ACHN (cell line): ENCODE measurements at regions not wholly inside any gene's neighbourhood (a gene's known extent, or its start where the extent isn't known, plus 50 kb on each side); places are given as distances from the start of the nearest gene placed in this dataset.

Experiments
- DNase-seq: peaks from one replicate; pipeline ENCODE4 v3.0.0-alpha.2; 2015
- in situ Hi-C: cut with HindIII; loops from 2 replicates; pipeline ENCODE4 v1.10.0; 2017; ENCODE audit warnings: low sequenced_read_pairs, low pct_ligation_motif_present, low pct_unique_long_range_greater_than_20kb

- DNase-seq = no peak
These were observed 307.8 kb downstream of the BCL11B start for GRCh38 chr14:98964171-98964570.

DNA sequence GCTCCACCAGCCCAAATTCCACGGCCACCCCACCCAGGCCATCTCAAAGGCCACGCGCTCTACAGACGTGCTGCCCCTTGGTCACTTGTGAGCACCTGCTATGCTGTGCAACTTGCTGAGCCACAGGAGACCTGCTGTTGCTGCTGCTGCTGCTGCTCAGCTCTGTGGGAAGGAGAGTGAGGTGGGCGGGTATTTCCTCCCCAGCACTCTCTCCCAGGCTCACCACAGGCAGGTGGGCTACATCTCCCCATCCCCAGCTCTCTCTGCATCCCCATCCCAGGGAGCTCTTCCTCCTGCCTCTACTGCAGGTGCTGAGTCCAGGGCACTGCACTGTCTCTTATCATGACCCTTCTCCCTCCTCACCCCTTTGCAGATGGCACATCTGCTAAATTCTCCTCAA lies 306.9 kb downstream of the BCL11B start:
- DNase-seq = no peak
- in situ Hi-C loops = no loop called here

More at GRCh38 chr14:98964171-98964570, 307.8 kb downstream of the BCL11B start:
- in situ Hi-C loops = no loop called here

DNA sequence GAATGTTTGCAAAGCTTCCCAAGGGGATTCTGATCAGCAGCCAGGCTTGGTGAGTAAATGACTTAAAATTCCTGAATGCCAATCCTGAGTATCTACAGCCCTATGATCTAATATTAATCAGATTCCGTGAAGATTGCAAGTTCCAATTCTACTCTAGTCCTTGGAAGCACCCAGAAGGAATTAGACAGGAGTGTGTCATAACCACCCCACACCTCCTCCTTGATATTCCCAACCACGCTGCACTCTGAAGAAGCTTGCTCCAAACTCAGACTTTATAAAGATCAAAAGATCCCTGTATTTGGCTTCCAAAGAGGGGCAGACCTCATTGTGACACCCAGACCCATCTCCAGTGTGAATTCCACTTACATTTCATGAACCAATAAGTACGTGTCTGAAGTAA lies 306.0 kb downstream of the BCL11B start:
- no peak for DNase-seq
- in situ Hi-C loops = no loop called here

DNA sequence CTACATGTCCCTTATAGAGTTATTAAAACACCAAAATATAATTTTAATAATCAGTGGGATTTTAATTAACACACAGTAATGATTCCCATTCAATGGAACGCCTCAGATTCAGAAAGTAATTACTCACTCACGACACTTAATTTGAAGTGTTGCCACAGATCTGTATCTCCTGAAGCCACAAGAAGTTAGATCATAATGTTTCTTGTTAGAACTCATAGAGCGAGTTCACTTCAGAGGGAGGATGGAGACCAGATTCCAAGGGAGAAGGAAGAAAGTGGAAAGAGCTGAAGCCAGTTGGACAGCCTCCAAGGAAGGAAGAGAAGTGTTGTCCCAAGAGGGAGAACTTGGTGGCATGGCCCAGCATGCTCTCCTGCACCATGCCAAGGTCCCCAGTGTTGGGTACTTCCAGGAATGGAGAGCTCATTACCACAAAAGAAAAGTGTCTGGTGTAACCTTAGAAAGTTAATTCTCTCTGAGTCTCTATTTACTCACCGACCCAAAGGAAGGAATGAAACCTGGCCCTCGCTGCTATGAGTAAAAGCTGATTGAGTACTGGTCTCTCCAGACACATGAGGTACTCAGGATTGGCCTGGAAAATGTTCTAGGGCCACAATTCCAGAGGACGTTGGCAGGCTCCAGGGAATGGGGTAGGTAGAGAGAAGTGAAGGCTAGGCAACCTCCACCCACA lies 305.4 kb downstream of the BCL11B start:
- DNase-seq = no peak
- in situ Hi-C loops = no loop called here

DNA sequence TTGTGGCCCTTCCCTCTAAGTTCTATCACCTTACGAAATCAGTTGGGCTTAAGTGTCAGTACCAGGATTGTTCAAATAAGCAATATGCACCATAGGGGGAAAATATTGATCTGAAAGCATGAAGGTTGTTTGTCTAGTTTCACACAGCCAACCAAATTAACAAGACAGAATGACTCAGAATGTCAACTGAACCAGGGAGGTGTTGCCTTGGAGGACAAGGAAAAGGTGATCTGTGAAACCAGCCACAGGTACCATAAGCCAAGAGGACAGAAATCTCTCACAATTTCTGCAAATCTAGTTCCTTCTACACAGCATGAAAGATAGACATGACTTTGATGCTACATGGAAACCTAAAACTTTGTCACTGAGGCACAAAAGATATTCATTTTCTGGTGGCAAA lies 297.9 kb downstream of the BCL11B start:
- no peak for DNase-seq
- in situ Hi-C loops = no loop called here

DNA sequence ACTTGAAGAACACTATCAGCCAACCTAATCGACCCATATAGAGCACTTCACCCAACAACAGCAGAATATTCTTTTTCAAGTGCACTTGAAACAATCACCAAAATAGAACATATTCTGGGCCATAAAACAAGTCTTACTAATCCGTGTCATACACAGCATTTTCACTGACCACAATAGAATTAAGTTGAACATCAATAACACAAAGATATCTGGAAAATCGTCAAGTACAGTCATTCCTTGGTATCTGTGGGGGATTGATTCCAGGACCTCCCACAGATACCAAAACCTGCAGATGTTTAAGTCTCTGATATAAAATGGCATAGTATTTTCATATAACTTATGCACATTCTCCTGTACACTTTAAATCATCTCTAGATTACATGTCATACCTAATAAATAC lies 295.7 kb downstream of the BCL11B start:
- in situ Hi-C loops = no loop called here
- DNase-seq = no peak

DNA sequence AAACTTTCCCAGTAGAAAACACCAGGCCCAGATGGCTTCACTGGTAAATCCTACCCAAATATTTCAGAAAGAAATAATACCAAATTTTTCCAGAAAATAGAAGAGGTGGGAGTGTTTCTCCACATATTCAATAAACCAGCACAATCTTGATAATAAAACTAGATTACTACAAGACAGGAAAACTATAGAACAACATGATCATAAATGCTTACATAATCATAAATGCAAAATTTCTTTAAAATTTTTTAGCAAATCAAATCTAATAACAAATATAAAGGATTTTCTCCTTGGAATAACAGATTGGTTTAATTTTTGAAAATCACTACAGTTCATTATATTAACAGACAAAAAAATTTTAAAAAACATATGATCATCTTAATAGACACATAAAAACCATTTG lies 294.5 kb downstream of the BCL11B start:
- in situ Hi-C loops = no loop called here
- DNase-seq = no peak

GRCh38 chr14:98982986-98983385 lies 289.0 kb downstream of the BCL11B start:
- in situ Hi-C loops = no loop called here
- no peak for DNase-seq

- in situ Hi-C loops = no loop called here
These were observed 287.8 kb downstream of the BCL11B start for GRCh38 chr14:98984027-98984718.

DNA sequence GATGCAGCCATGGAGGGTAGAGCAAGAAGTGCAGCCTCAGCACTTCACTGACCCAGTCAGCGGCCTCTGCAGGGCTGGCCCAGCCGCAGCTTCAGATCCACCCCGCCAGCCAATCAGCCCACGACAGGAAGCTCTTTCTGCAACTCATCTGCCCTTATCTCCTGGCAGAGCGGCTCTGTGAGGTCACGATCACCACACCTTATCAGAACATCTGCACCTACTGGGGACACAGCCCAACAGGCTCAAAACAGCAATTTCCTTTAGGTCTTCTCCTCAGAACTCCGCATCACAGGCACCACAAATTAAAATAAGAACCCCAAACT lies 287.3 kb downstream of the BCL11B start:
- in situ Hi-C loops = no loop called here
- DNase-seq = no peak

More at GRCh38 chr14:98984027-98984718, 287.8 kb downstream of the BCL11B start:
- no peak for DNase-seq

- no peak for DNase-seq
These were observed 278.2 kb downstream of the BCL11B start for GRCh38 chr14:98993818-98994217.

DNA sequence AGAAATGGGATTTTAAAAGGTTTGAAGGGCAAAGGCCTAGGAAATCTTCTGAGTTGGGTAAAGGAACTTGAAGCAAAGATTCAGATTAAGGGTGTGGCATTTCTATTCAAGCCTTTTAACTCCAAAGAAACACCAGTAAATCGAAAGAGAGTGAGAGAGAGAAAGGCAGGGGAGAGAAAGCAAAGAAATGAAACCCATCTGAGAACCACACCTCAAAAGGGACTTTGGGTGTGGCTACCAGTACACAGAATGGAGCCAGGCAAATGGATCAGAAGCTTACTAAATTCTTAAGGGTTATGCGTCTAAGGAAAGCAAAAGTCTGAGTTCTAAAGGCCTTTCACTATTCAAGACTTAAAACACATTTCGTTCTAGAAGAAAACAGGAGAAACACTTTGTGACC lies 277.4 kb downstream of the BCL11B start:
- in situ Hi-C loops = no loop called here
- no peak for DNase-seq

More at GRCh38 chr14:98993818-98994217, 278.2 kb downstream of the BCL11B start:
- in situ Hi-C loops = no loop called here

GRCh38 chr14:98997526-98998205 lies 274.3 kb downstream of the BCL11B start:
- in situ Hi-C loops = no loop called here
- no peak for DNase-seq

GRCh38 chr14:98999345-98999744 lies 272.7 kb downstream of the BCL11B start:
- in situ Hi-C loops = no loop called here
- DNase-seq = no peak

DNA sequence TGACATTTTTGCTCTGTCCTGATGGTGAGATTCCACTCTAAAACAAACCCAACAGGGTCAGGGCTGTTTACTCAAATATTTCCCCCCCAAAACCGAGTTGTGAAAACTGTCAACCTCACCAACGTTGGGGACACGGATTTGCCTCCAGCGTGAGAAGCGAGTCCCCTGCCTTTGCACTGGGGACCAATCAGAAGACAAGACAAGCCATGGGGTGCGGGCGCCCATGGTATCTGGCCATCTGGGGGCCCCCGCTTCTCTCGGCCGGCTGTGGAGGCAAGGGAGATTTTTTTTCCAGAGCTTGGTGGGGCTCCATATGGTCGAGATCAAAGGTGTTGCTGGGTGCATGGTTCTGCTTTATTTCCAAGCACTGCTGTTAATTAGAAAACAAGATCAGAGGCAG lies 272.1 kb downstream of the BCL11B start:
- in situ Hi-C loops = no loop called here
- DNase-seq = no peak

GRCh38 chr14:99001241-99001640 lies 270.8 kb downstream of the BCL11B start:
- in situ Hi-C loops = no loop called here
- DNase-seq = no peak

- in situ Hi-C loops = no loop called here
- no peak for DNase-seq
These were observed 268.4 kb downstream of the BCL11B start for GRCh38 chr14:99003646-99004045.

DNA sequence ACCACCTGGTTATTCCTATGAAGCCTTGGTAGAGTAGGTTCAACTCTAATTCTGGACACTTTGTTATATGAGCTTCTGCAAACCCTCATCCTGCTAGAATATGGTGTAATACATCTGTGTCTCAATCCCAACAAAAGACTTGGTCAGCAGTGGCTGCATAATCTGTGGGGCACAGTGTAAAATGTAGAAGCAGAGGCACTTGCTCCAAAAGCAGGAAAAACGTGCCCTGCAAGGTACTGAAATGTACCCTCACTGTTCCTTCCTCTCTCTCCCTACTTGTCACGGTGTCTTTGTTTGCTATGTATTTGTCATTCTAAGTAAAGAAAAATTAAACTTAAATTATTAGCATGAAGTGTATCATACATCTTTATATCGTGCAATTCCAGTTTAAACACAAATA lies 267.9 kb downstream of the BCL11B start:
- in situ Hi-C loops = no loop called here

GRCh38 chr14:99006276-99006675 lies 265.7 kb downstream of the BCL11B start:
- no peak for DNase-seq
- in situ Hi-C loops = no loop called here

More for the DNA sequence above, 267.9 kb downstream of the BCL11B start:
- no peak for DNase-seq

DNA sequence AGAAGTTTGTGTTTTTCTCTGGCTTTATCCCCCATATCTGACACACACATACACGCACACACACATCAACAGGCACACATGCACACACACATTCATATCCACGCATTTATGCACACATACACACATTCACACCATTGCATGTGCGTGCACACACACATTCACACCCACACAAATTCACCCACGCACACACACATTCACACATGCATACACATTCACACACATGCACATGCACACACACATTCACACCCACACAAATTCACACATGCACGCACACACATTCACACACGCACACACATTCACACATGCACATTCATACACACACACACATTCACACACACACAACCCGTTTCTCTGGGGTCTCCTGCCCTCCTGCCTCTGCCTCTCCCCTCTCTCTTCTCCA lies 264.2 kb downstream of the BCL11B start:
- in situ Hi-C loops = no loop called here
- no peak for DNase-seq
